Skin epidermis (tissue), 12 donors: ENCODE measurements at regions not wholly inside any gene's neighbourhood (a gene's known extent, or its start where the extent isn't known, plus 50 kb on each side); places are given as distances from the start of the nearest gene placed in this dataset.
A peak's percentile ranks its signal among the peaks of the same experiment; 100 is the strongest.
"Not testable (repeated sequence)": the region's sequence is repeated elsewhere in the genome, so short reads cannot be mapped to it uniquely, and the experiment has no call there.

Experiments
- H3K27ac ChIP-seq, 21 experiments: fragments of 200-600 bp; sonication (generic) in 11 of 21; one replicate each; pipeline ENCODE4 v1.5.0; 2020; ENCODE audit warnings: mild to moderate bottlenecking in 3 of 21, inconsistent platforms in 2 of 21, moderate library complexity in 2 of 21
- H3K4me3 ChIP-seq, 7 experiments: fragments of 200-600 bp; sonication (generic) in 2 of 7; one replicate each; pipeline ENCODE4 v1.5.0; 2020; ENCODE audit warnings: inconsistent platforms in 2 of 7, mild to moderate bottlenecking in 2 of 7, moderate library complexity in 1 of 7

- H3K4me3 ChIP-seq, H3K27ac ChIP-seq: not testable (repeated sequence)
Measured at GRCh38 chr2:131665716-131666115, 138.0 kb downstream of the CCDC74A start.

GRCh38 chr2:131668794-131669540, 141.3 kb downstream of the CCDC74A start:
- peak overlapping the region in 11 of 21 experiments; percentile 29 to 84 (median 73) for H3K27ac ChIP-seq
- H3K4me3 ChIP-seq: not testable (repeated sequence)

- H3K27ac ChIP-seq, H3K4me3 ChIP-seq: not testable (repeated sequence)
Measured at GRCh38 chr2:131671841-131672470, 144.3 kb downstream of the CCDC74A start.

- peak overlapping the region in 5 of 7 experiments; percentile 13 to 33 (median 29) for H3K4me3 ChIP-seq
- H3K27ac ChIP-seq: not testable (repeated sequence)
Measured at GRCh38 chr2:131672471-131673399, 145.0 kb downstream of the CCDC74A start.

- Histone ChIP-seq H3K4me3 (peak overlapping the region in 6 of 7 experiments; percentile 10 to 33 (median 24)), H3K27ac (no peak overlapping the region)
Measured at GRCh38 chr2:131673400-131674173, 145.9 kb downstream of the CCDC74A start.

- no peak overlapping the region for H3K27ac ChIP-seq
- H3K4me3 ChIP-seq: peak overlapping the region in 2 of 7 experiments; percentile 19 to 29
Measured at GRCh38 chr2:131674174-131674507, 146.5 kb downstream of the CCDC74A start.

- peak overlapping the region; percentile 14 to 94 (median 77) for H3K27ac ChIP-seq
- H3K4me3 ChIP-seq: peak overlapping the region; percentile 45 to 72 (median 57)
Measured at GRCh38 chr2:131681611-131682121, 154.0 kb downstream of the CCDC74A start.

- Histone ChIP-seq H3K27ac (peak overlapping the region; percentile 14 to 94 (median 77)), H3K4me3 (peak overlapping the region; percentile 45 to 72 (median 57))
Measured at GRCh38 chr2:131682122-131682944, 154.6 kb downstream of the CCDC74A start.

GRCh38 chr2:131682945-131683330, 155.2 kb downstream of the CCDC74A start:
- H3K4me3 ChIP-seq: peak overlapping the region; percentile 45 to 72 (median 57)
- H3K27ac ChIP-seq: peak overlapping the region in 20 of 21 experiments; percentile 14 to 94 (median 76)

- Histone ChIP-seq H3K4me3 (peak overlapping the region in 1 of 7 experiments; percentile 6), H3K27ac (peak overlapping the region in 6 of 21 experiments; percentile 11 to 62 (median 26))
Measured at GRCh38 chr2:131684631-131685316, 157.1 kb downstream of the CCDC74A start.

GRCh38 chr2:131686164-131686893, 158.6 kb downstream of the CCDC74A start:
- H3K27ac ChIP-seq: peak overlapping the region in 4 of 21 experiments; percentile 23 to 62 (median 38)
- H3K4me3 ChIP-seq: not testable (repeated sequence)

- not testable (repeated sequence) for H3K4me3 ChIP-seq
- peak overlapping the region in 1 of 21 experiments; percentile 44 for H3K27ac ChIP-seq
Measured at GRCh38 chr2:131686894-131687238, 159.2 kb downstream of the CCDC74A start.

GRCh38 chr2:131689066-131689465, 161.4 kb downstream of the CCDC74A start:
- not testable (repeated sequence) for H3K4me3 ChIP-seq

GRCh38 chr2:131711268-131711667, 183.6 kb downstream of the CCDC74A start:
- not testable (repeated sequence) for H3K27ac ChIP-seq, H3K4me3 ChIP-seq

More at GRCh38 chr2:131689066-131689465, 161.4 kb downstream of the CCDC74A start:
- H3K27ac ChIP-seq: not testable (repeated sequence)

GRCh38 chr2:131717907-131718306, 190.2 kb downstream of the CCDC74A start:
- H3K27ac ChIP-seq, H3K4me3 ChIP-seq: not testable (repeated sequence)

GRCh38 chr2:131721163-131721562, 193.5 kb downstream of the CCDC74A start:
- not testable (repeated sequence) for H3K27ac ChIP-seq, H3K4me3 ChIP-seq

- not testable (repeated sequence) for H3K27ac ChIP-seq, H3K4me3 ChIP-seq
Measured at GRCh38 chr2:131722256-131722655, 194.6 kb downstream of the CCDC74A start.
